CD1c-positive myeloid dendritic cell (primary cell): ENCODE measurements at regions not wholly inside any gene's neighbourhood (a gene's known extent, or its start where the extent isn't known, plus 50 kb on each side); places are given as distances from the start of the nearest gene placed in this dataset.
"Not testable (repeated sequence)": the region's sequence is repeated elsewhere in the genome, so short reads cannot be mapped to it uniquely, and the experiment has no call there.

Experiments
- DNase-seq: peaks from one replicate; pipeline ENCODE4 v3.0.0-alpha.2; 2016; ENCODE audit errors: extremely low spot score

DNA sequence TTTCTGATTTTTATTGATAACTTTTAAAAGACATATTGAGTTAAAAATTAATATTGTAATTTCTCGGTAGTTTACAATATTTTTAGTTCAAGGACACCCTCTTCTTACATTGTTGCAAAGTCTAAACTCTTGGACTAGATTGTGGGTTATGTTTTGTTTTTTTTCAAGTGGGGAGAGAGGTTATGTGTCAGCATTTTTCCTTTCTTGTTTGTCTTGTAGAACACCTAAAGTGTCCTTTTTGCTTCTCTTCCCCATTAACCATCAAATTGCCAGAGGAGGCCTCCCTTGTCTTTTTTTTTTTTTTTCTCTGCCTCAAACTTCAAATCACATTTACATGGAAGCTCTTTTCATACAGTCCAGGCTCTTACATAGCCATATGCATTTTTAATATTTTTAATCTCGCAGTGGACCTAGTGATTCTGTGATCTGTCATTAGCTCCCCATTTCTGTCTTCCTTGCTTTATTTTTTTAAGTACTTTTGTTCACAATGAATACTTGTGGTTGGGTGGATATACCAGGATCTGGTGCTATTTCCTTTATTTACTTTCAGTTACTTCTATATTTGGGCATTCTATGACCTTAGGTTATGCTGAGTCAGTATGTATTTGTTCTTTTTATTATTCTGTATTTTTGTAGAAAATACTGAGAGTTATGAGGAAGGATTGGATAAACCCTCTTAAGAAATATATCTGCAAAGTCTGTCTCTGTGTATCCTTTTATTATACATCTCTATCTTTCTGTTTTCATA, 2280.6 kb upstream of the ACO1 start:
- no peak for DNase-seq

DNA sequence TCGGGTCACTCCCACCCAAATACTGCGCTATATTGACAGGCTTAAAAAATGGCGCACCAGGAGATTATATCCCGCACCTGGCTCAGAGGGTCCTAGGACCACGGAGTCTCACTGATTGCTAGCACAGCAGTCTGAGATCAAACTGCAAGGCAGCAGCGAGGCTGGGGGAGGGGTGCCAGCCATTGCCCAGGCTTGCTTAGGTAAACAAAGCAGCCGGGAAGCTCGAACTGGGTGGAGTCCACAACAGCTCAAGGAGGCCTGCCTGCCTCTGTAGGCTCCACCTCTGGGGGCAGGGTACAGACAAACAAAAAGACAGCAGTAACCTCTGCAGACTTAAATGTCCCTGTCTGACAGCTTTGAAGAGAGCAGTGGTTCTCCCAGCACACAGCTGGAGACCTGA, 2277.3 kb upstream of the ACO1 start:
- not testable (repeated sequence) for DNase-seq

DNA sequence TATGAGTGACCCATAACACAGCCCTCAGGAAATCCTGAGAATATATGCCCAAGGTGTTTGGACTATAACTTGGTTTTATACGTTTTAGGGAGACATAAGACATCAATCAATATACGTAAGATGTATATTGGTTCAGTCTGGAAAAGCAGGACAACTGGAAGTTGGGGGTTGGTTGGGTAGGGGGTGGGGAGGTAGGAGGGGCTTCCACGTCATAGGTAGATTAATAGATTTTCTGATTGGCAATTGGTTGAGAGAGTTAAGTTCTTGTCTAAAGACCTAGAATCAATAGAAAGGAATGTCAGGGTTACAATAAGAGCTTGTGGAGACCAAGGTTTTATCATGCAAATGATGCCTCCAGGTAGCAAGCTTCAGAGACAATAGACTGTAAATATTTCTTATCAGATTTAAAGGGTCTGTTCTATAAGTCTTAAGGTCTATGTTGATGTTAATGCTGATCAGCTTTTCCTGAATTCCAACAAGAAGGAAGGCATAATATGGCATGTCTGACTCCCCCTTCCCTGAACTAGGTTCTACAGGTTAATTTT, 2267.7 kb upstream of the ACO1 start:
- DNase-seq, result no peak

DNA sequence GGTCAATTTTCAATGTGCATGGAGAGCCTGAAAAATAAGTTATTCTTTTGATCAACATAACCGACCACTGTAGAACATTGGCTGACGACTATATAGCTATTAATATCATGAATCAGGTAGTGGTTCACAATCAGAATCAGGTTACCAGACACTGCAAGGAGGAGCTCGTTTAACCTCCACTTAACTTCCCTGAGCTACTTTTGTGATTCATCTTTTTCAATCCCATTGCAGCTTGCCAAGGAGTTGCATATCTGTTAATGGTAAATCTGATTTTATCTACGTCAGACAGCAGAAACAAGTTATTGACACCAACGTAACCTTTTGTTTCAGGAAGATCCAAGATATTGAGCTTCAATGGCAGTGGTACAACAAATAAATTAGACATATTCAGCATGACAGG, 2263.8 kb upstream of the ACO1 start:
- DNase-seq, result no peak

DNA sequence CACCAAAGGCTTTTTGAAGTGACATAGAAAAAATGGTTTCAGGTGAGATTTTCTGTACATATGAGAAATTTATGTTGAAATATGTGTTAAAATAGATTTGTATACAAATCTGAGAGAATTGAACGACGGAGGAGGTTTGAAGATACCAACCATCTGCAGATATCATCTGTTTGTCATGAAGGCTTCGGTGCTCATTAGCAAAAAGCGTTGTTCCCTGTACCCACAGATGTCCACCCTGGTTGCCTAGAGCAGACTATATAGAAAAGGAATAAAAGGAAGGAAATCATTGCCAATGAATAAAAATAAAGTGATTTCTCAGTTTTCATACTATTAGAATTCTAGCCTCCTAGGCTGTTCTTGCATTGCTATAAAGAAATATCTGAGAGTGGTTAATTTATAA, 2262.8 kb upstream of the ACO1 start:
- DNase-seq, result no peak

DNA sequence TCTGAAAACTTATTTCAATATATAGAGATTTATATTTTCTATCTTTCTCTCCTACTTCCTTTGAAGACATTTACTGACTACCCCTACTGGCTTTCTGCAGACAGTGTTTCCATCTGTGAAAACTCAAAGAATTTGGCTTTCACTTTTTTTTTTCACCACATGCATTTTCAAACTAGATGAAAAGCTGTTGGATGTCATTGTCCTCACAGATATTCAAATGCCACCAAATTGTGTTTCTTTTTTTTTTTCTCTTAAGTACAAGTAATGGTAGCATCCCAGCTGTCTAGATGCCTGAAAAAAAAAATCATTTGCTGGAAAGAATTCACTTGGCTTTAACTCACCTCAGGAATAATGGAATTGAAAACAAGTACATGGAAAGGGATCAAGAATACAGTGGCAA, 2258.6 kb upstream of the ACO1 start:
- DNase-seq, result no peak

DNA sequence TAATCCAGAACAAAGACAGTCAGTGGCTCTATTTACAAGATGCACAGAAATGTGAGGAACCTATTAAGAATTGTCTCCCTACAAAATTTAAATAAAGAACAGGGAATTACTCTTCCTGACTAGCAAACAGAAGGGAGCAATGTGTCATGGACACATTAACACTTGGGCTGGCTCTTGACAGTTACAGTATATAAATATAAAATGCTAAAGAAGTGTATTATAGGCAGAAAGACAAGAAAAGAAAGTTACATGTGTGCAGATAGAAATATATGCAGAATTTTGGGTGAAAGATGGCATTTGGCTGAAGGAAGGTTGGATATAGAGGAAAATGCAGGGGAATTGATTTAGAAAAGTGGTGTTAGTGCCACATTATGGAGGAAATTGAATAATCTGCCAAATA, 2257.1 kb upstream of the ACO1 start:
- no peak for DNase-seq

DNA sequence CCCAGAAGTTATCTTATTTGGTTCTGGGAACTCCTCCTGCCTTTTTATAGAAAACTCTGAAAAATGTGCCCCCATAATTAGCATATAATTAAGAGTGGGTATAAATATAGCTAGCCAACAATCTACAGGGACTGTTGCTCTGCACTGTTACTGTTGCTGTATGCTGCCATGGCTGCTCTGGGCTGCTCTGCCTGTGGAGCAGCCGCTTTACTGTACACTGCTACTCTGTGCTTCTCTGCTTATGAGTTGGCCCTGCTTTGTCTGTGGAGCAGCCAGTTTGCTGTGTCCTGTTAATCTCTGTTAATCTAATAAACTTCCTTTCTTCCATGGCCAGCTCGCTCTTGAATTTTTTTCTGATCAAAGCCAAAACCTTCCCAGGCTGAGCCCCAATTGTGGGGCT, 2244.0 kb upstream of the ACO1 start:
- no peak for DNase-seq

DNA sequence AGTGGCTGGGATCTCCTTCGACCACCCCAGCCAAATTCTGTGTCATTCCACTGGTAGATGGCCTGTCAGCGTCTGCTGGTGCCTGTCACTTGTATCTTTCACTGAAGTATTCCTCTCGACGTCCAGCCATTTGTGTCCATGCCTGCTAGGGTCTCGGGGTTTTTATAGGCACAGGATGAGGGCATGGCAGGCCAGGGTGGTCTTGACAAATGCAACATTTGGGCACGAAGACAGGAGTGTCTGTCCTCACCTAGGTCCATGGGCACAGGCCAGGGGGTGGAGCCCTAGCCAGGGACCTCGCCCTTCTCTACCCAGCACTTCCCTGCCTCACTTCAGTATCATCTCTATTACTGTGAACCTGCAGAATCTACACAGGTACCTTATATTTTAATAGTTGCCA, 2223.9 kb upstream of the ACO1 start:
- no peak for DNase-seq

DNA sequence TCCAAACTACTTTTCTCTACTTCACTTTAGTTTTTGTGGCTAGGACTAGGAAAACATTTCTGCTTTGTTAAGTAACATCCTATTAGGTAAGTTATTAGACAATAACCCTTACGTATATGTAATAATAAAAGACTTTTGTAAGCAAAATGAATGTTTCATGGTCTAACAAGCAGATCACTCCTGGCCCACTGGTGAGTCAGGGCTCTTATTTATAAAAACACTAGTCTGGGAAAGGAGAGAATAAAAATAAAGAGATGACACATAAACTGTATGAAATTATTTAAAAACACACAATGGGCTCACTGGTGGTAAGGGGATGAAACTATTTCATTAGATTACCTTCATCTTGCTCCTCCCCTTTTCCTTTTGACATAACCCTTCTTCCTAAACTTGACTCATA, 2212.2 kb upstream of the ACO1 start:
- no peak for DNase-seq

DNA sequence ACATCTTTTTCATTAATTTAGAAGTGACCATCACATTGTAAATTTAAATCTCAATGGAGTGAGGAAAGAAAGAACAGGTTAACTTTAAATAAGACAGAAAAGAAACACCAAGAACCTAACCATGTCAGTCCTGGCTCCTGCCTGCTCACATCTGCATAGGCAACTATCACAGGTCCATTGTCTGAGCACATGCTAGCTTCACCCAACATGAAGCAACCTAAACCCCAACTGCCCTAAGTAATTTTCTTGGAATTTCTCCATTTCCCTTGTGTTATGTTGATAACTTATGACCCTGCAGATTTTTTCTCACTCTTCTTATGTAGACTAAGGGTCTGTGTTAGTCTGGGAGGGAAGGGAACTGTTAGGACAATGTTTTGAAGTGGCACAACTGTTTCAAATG, 2205.8 kb upstream of the ACO1 start:
- no peak for DNase-seq

DNA sequence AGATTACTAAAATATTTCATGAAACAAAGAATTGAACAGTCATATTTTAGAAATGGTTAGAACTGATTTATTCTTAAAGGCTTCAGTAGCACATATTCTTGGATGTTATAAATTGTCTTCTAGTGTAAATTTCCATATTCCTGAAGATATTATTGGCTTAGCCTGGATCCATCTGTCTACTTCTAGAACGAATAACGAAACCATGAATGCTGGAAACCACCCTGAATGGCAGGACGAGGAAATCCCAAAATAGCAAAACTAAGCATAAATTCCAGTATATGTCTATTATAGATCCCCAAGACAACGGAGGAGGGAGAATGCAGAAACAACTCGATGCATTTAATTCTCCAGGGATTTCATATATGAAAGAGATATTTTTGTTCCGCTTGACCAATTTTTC, 2191.0 kb upstream of the ACO1 start:
- DNase-seq, result no peak

DNA sequence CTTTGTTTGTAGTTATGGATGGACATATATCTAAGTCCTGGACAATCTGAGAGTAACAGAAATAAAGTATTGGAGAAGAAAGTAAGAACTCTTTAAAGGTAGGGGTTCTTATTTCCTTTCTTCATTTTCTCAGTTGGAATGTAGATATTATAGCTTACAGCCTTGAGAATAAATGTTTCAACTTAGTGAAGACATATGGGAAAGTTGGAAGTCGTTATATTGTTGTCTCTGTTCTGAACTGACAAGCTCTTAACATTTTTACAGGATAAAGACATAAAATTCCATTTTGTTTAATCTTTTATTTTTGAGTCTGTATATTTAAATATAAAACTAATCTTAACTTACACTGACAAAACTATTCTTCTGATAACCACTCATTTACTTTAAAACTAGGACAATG, 2187.5 kb upstream of the ACO1 start:
- no peak for DNase-seq

DNA sequence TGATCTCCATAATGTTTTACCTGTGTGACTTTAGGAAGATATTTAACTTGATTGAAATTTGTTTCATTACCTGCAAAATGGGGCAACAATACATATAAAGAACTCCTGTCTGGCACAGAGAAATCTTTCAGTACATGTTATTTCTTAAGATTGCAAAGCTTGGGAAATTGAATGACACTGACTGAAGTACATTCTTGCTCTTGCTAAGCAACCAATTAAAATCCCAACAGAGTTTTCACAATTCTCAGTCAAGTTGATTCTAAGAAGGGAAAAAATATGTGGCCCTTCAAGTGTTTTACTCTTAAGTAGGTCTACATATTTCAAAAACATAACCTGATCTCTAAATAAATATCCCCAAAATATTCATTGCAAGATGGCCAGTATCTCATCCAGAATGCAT, 2187.0 kb upstream of the ACO1 start:
- no peak for DNase-seq

DNA sequence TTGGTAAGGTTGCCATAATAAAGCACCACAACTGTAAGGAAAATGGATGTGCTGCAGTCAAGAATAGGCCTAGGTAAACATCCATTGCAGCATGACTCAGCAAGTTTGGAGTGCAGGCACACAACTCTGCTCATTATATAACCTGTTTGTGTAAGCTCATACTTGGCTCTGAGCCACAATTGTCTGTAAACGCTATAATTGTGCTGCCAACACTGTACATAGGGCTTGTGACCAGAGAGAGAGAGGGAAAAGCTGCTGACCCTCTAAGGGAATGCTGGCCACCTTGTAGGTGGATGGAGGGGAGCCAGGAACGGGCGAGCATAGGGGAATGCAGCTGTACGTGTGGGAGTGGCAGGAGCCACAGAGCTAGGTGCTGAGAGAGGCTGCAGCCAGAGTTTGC, 2186.5 kb upstream of the ACO1 start:
- no peak for DNase-seq

DNA sequence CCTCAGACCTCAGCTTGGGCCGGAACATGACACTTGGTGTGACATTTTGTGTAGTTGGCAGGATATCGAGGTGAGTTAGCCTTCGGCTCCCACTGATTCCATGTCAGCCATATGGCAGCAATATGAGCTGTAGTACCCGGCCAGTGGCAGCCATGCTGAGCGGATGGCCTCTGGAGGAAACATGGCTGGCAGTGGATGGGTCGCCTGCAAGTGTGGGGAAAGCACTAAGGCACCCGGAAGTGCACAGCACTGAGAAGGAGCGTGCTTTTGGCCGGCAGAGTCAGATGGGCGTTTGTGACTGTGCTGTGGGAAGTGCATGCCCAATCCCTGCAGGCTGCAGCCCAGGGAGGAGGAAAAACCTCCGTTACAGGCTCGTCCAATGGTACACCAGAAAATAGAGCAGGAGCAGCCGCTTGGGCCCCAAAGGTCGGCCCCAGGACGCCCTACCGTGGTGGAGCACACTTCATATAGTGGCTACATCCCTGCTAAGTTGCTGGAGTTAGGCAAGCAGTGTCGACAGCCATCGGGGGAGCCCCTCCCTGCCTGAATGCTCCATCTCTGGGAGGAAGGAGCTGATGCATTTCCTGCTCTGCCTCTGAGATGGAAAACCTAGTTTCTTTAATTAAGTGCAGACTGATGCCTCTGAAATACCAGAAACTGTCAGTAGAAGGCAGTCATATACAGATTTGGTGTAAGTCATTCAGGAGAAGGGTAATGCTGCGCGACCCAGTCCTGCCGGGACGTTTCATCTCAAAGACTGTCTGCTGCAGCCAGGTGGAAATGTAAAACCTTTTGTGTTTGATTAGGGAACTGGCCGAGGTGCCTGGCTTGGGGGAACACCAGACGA, 2185.8 kb upstream of the ACO1 start:
- DNase-seq, result no peak

DNA sequence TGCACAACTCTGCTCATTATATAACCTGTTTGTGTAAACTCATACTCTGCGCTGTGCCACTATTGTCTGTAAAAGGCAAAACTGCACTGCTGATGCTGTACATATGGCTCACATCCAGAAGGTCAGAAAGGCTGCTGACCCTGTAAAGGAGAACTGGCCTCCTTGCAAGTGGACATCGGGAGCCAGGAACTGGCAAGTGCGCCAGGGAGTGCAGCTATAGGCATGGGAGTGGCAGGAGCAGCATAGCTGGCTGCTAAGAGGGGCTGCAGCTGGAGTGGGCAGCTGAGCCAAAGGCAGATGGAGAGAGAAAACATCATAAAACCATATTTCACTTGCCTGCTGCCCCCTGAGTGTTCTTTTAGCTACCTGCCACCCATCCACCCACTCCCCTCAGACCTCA, 2183.4 kb upstream of the ACO1 start:
- DNase-seq, result no peak

DNA sequence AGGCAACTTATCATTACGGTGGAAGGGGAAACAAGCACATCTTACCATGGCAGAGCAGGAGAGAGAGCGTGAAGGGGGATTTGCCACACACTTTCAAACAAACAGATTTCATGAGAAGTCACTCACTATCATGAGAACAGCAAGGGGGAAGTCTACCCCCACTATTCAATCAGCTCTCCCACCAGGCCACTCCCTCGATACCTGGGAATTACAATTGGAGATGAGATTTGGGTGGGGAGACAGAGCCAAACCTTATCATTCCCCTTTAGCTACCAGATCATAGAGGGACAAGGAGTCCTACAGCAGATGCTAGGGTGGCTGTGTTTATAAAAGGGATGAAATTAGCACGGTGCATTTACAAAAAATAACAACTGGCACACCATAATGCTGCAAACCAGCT, 2149.4 kb upstream of the ACO1 start:
- no peak for DNase-seq

DNA sequence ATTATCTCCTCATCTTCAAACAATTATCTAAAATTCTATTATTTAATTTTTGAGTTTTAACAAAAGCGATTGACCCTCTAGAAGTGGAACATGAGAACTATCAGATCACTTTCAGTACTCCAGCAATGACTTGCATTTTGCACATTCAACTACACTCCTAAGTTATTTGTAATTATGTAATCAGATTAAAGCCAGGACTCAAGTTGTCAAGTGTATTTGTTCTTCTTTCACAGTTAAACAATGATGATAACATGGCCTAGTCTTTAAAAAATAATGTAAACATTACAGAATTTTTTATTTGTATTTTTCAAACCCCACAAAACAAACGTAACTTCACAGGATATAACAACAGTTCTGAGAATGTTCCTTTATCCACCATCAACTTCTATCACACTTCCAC, 2148.9 kb upstream of the ACO1 start:
- no peak for DNase-seq

DNA sequence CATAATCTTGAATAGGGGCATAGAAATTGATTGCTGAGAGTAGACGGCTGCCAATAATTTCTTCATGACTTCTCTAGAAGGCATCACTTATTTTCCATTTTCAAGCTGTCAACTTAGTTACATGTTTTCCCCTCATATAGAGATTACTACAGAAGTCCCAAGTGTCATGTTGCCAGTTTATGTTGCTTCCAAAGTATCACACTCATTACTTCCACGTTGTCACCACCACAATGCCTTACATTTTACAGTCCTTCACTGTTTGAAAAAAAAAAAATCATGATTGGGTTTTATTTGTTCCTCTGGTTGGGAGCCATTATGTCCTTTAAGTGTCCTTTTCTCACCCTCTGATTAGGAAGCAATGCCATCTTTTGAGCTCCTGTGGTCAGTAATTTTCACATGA, 2144.6 kb upstream of the ACO1 start:
- DNase-seq, result no peak

DNA sequence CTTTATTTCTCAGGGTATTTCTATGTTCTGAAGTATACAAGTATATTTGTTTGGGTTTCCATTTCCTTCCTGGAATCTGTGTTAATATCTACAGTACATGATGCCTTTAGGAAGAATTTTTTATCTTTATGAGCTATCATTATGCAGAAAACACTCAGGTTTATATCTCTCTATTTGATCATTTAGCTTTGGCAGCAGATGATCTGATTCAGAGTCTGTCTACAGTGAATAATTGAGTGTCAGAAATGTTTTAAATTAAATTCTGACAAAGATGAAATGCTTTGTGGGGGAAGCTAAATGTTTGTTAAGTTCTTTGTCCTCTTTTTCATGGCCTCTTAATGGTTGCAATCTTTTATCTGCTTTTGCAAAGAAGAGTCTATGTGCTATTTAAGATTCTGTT, 2141.0 kb upstream of the ACO1 start:
- DNase-seq, result no peak

DNA sequence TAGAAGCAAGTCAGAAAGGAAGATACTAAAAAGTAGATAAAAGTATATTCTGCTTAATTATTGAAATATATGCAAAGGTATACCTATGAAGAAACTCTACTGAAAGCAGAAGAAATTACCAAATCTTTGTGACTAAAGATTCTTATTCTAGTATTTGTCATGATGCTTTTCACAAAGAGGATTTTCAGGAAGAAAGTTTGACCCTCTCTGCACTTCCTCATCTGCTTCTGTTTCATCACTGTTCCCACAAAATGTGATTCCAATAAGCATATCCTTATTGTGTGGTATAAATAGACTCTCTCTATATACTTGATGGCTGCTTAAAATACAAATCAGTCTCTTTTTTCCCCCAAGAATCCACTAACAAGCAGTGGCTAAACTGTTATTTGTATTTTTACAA, 2139.6 kb upstream of the ACO1 start:
- DNase-seq, result peak; percentile 29

DNA sequence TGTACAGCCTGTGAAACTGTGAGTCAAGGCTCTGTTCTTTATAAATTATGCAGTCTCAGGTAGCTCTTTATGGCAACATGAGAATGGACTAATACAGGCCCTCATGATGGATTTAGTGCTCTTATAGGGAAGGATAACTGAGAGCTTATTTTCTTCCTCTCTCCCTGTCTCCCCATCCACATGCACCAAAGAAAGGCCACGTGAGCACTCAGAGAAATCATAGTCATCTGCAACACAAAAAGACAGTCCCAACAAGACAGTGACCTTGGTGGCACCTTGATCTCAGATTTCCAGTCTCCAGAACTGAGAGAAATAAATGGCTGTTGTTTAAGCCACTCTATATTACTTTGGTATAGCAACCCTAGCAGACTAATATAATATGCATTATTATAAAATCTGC, 2133.6 kb upstream of the ACO1 start:
- DNase-seq, result no peak
